ENCODE measurements at regions not wholly inside any gene's neighbourhood (a gene's known extent, or its start where the extent isn't known, plus 50 kb on each side); places are given as distances from the start of the nearest gene placed in this dataset.

DNA sequence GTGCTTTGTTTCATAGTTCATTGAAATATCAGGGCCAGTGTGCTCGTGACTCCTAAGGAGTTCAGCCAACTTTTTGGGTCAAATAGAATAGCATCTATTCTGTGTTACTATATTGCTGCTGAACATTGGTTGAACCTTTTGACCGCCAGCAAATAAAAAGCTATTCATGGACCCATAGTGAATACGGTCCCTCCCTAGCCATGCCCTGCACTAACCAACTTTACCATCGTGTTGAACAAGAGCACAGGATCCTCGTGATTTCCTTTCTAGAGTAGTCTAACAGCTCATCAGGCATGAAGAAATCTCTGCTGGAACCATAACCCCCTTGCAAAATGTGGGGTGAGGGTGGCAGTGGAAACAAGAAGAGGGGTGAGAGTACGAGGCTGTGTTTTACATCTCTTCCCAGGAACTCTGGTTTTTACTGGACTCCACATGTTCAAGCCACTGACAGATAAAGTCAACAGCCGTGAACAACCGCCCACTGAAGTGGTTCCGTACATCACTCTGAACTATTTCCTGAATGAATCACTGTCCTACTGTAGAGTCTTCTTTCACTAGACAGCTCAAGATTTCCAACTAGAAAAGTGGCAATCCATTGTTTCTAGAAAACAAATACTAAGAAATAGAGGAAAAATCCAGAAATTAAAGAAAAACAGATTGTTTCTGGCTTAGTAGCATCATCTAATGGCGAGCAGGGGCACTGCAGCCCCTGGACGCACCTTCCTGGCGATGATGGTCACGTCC, 70.1 kb upstream of the SPATA31E1 start:
- no peak overlapping the region for H3K27ac ChIP-seq (ENCODE audit: low read length)
- POLR2A ChIA-PET: no interaction called here
- no peaks in the 10 kb centered on the region for H3K4me1 ChIP-seq (ENCODE audit: control insufficient read depth, insufficient read depth, low read length)
- in situ Hi-C loops (cut with HindIII; ENCODE audit: low pct_unique_long_range_greater_than_20kb, low sequenced_read_pairs) (no loop called here), intact Hi-C loops (cut with micrococcal nuclease; ENCODE audit: unreplicated experiment) (loop anchor here (2.0 to 5.0 kb wide), 2 partner anchors 134 to 475 kb away; no protein-coding TSS in a partner anchor)
- DNase-seq (ENCODE audit: low read depth, low spot score): no peak
- CTCF ChIA-PET: interaction anchor here (0.6 to 0.7 kb wide), 3 partner anchors 8 to 489 kb away, joined by 4 to 10 read pairs (median 7); no protein-coding TSS in a partner anchor
- no peaks in the 10 kb centered on the region for H3K36me3 ChIP-seq (ENCODE audit: control insufficient read depth, insufficient read depth, low read length)
- no peaks in the 10 kb centered on the region for H3K9me3 ChIP-seq (ENCODE audit: control insufficient read depth, insufficient read depth, low read depth, low read length)
- no peaks in the 10 kb centered on the region for H3K27me3 ChIP-seq (ENCODE audit: control insufficient read depth, insufficient read depth, low read length)
- TF ChIP-seq POLR2AphosphoS5 (IDR thresholded peaks at IDR 0.05; ENCODE audit: low read depth, low read length): no peak
- TF ChIP-seq, protein P1, sequence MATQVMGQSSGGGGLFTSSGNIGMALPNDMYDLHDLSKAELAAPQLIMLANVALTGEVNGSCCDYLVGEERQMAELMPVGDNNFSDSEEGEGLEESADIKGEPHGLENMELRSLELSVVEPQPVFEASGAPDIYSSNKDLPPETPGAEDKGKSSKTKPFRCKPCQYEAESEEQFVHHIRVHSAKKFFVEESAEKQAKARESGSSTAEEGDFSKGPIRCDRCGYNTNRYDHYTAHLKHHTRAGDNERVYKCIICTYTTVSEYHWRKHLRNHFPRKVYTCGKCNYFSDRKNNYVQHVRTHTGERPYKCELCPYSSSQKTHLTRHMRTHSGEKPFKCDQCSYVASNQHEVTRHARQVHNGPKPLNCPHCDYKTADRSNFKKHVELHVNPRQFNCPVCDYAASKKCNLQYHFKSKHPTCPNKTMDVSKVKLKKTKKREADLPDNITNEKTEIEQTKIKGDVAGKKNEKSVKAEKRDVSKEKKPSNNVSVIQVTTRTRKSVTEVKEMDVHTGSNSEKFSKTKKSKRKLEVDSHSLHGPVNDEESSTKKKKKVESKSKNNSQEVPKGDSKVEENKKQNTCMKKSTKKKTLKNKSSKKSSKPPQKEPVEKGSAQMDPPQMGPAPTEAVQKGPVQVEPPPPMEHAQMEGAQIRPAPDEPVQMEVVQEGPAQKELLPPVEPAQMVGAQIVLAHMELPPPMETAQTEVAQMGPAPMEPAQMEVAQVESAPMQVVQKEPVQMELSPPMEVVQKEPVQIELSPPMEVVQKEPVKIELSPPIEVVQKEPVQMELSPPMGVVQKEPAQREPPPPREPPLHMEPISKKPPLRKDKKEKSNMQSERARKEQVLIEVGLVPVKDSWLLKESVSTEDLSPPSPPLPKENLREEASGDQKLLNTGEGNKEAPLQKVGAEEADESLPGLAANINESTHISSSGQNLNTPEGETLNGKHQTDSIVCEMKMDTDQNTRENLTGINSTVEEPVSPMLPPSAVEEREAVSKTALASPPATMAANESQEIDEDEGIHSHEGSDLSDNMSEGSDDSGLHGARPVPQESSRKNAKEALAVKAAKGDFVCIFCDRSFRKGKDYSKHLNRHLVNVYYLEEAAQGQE (IDR thresholded peaks at IDR 0.05; ENCODE audit: insufficient read depth in 1 of 2, low read depth in 2 of 2, low read length in 1 of 2): no peak
- TF ChIP-seq, protein P2, sequence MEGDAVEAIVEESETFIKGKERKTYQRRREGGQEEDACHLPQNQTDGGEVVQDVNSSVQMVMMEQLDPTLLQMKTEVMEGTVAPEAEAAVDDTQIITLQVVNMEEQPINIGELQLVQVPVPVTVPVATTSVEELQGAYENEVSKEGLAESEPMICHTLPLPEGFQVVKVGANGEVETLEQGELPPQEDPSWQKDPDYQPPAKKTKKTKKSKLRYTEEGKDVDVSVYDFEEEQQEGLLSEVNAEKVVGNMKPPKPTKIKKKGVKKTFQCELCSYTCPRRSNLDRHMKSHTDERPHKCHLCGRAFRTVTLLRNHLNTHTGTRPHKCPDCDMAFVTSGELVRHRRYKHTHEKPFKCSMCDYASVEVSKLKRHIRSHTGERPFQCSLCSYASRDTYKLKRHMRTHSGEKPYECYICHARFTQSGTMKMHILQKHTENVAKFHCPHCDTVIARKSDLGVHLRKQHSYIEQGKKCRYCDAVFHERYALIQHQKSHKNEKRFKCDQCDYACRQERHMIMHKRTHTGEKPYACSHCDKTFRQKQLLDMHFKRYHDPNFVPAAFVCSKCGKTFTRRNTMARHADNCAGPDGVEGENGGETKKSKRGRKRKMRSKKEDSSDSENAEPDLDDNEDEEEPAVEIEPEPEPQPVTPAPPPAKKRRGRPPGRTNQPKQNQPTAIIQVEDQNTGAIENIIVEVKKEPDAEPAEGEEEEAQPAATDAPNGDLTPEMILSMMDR (IDR thresholded peaks at IDR 0.05): peak; percentile 93
- no TSS peak for BruUV-seq (replicated peaks)
- no peak overlapping the region for H3K4me3 ChIP-seq (ENCODE audit: low read depth in 2 of 2, low read length in 2 of 2)
- no peak for ATAC-seq

DNA sequence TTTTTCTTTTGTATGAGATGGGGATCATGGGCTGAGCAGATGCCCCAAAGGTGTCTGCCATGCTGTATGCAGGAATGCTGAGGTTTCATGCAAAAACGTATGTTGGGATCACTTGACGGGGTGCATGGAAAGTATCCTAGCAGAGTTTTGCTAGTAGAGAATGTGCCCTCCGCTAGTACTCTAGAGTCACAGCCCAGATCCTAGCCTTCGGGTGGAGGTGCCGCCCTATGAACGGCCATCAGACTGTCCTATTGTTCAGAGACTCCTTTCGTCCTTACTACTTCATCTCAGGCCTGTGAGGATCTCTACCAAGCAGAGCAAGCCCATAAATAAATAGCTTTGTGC, 69.6 kb upstream of the SPATA31E1 start:
- in situ Hi-C loops (cut with HindIII; ENCODE audit: low pct_unique_long_range_greater_than_20kb, low sequenced_read_pairs): no loop called here
- no TSS peak for BruUV-seq (replicated peaks)
- Histone ChIP-seq H3K27ac (ENCODE audit: low read length) (no peak overlapping the region), H3K4me1 (ENCODE audit: control insufficient read depth, insufficient read depth, low read length) (no peaks in the 10 kb centered on the region), H3K27me3 (ENCODE audit: control insufficient read depth, insufficient read depth, low read length) (no peaks in the 10 kb centered on the region), H3K36me3 (ENCODE audit: control insufficient read depth, insufficient read depth, low read length) (no peaks in the 10 kb centered on the region), H3K4me3 (ENCODE audit: low read depth in 2 of 2, low read length in 2 of 2) (no peak overlapping the region), H3K9me3 (ENCODE audit: control insufficient read depth, insufficient read depth, low read depth, low read length) (no peaks in the 10 kb centered on the region)
- DNase-seq (ENCODE audit: low read depth, low spot score): no peak
- TF ChIP-seq, protein P2 (IDR thresholded peaks at IDR 0.05): peak; percentile 38
- TF ChIP-seq POLR2AphosphoS5 (IDR thresholded peaks at IDR 0.05; ENCODE audit: low read depth, low read length): no peak
- POLR2A ChIA-PET: no interaction called here
- CTCF ChIA-PET: no interaction called here
- ATAC-seq: no peak
- intact Hi-C loops (cut with micrococcal nuclease; ENCODE audit: unreplicated experiment): loop anchor here (2.0 to 5.0 kb wide), 2 partner anchors 134 to 476 kb away; no protein-coding TSS in a partner anchor

DNA sequence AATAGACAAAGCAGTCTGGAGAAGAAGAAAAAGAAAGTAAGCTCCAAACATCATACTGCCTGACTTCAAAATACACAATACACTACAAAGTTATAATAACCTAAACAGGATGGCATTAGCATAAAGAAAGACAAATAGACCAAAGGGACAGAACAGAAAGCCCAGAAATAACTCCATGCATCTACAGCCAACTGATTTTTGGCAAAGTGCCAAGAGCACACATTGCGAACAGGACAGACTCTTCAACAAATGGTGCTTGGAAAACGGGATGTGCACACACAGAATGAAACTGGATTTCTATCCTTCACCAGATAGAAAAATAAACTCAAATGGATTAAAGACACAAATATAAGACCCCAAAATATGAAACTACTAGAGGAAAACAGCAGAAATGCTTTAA, 66.6 kb upstream of the SPATA31E1 start:
- Histone ChIP-seq H3K36me3 (ENCODE audit: control insufficient read depth, insufficient read depth, low read length) (no peaks in the 10 kb centered on the region), H3K9me3 (ENCODE audit: control insufficient read depth, insufficient read depth, low read depth, low read length) (no peaks in the 10 kb centered on the region), H3K27me3 (ENCODE audit: control insufficient read depth, insufficient read depth, low read length) (no peaks in the 10 kb centered on the region), H3K27ac (ENCODE audit: low read length) (no peak overlapping the region), H3K4me1 (ENCODE audit: control insufficient read depth, insufficient read depth, low read length) (no peaks in the 10 kb centered on the region), H3K4me3 (ENCODE audit: low read depth in 2 of 2, low read length in 2 of 2) (no peak overlapping the region)
- ChIA-PET CTCF (no interaction called here), POLR2A (no interaction called here)
- BruUV-seq (replicated peaks): no TSS peak
- no peak for ATAC-seq
- no peak for DNase-seq (ENCODE audit: low read depth, low spot score)
- in situ Hi-C loops (cut with HindIII; ENCODE audit: low pct_unique_long_range_greater_than_20kb, low sequenced_read_pairs) (no loop called here), intact Hi-C loops (cut with micrococcal nuclease; ENCODE audit: unreplicated experiment) (no loop called here)
- TF ChIP-seq, protein P1 (IDR thresholded peaks at IDR 0.05; ENCODE audit: insufficient read depth in 1 of 2, low read depth in 2 of 2, low read length in 1 of 2): no peak
- TF ChIP-seq TCF7L2 (IDR thresholded peaks at IDR 0.05; ENCODE audit: low read depth, low read length) (no peak), SIN3A (IDR thresholded peaks at IDR 0.05; ENCODE audit: borderline replicate concordance, insufficient read depth, low read depth, low read length) (no peak), POLR2AphosphoS5 (IDR thresholded peaks at IDR 0.05; ENCODE audit: low read depth, low read length) (no peak)
- TF ChIP-seq, protein P2 (IDR thresholded peaks at IDR 0.05): no peak

All from Panc1 (cell line).